ENCODE measurements at regions not wholly inside any gene's neighbourhood (a gene's known extent, or its start where the extent isn't known, plus 50 kb on each side); places are given as distances from the start of the nearest gene placed in this dataset.

GRCh38 chr1:56411021-56411420, 168.3 kb downstream of the PLPP3 start:
- TF ChIP-seq EZH2 (IDR thresholded peaks at IDR 0.05; ENCODE audit: low read depth) (no peak), CTCF (conservative IDR thresholded peaks at IDR 0.05) (no peak)
